B cell (primary cell): ENCODE measurements at regions not wholly inside any gene's neighbourhood (a gene's known extent, or its start where the extent isn't known, plus 50 kb on each side); places are given as distances from the start of the nearest gene placed in this dataset.

Source experiments
- ATAC-seq: fragments of 200-7000 bp; cut with Tn5 transposase; one replicate; pipeline ENCODE4 v1.10.0; 2021; ENCODE audit warnings: low read depth, mild to moderate bottlenecking, moderate number of reproducible peaks, moderate library complexity
- CTCF ChIA-PET: fragments of 350-600 bp; sonication (Branson Sonifier 250); formaldehyde crosslinking; loops from one replicate; lab custom pipeline; 2021; ENCODE audit warnings: antibody characterized with exemption, inconsistent platforms; lab: Charles Lee
- POLR2A ChIA-PET: fragments of 350-600 bp; sonication (Branson Sonifier 250); formaldehyde crosslinking; loops from one replicate; lab custom pipeline; 2021; ENCODE audit warnings: antibody characterized with exemption; lab: Charles Lee
- DNase-seq: peaks from one replicate; pipeline ENCODE4 v3.0.0; 2013
- H2AFZ ChIP-seq: 2 replicates; pipeline ENCODE4 v1.6.1; 2012; ENCODE audit warnings: mild to moderate bottlenecking, low read depth, low read length; ENCODE audit not compliant: insufficient read depth, poor library complexity, severe bottlenecking
- H3K27ac ChIP-seq, 2 donors: 1 replicate in 1 of 2; 2 replicates in 1 of 2; pipeline ENCODE4 v1.5.1; 2012 to 2013; ENCODE audit warnings: low read length in 2 of 2, mild to moderate bottlenecking in 2 of 2, moderate library complexity in 1 of 2
- H3K27me3 ChIP-seq, 4 experiments: fragments of 200-600 bp in 1 of 4; sonication (generic) in 1 of 4; replicated peaks in 1 of 4; 1 replicate in 2 of 4; 2 replicates in 2 of 4; pipeline versions ENCODE4 v1.6.1 to v1.7.0; 2013 to 2016; ENCODE audit warnings: low read length in 3 of 4, mild to moderate bottlenecking in 2 of 4, mixed read lengths in 1 of 4, moderate library complexity in 1 of 4; ENCODE audit not compliant: insufficient read depth in 4 of 4, control insufficient read depth in 3 of 4; ENCODE audit errors: control extremely low read depth in 1 of 4
- H3K36me3 ChIP-seq, 2 experiments: replicated peaks in 1 of 2; 1 replicate in 1 of 2; 2 replicates in 1 of 2; pipeline versions ENCODE4 v1.6.1 to v1.7.1; 2013; ENCODE audit warnings: low read length in 1 of 2; ENCODE audit not compliant: insufficient read depth in 2 of 2, control insufficient read depth in 1 of 2; ENCODE audit errors: control extremely low read depth in 1 of 2, extremely low read depth in 1 of 2
- H3K4me1 ChIP-seq, 2 donors: fragments of 200-600 bp in 1 of 2; sonication (generic) in 1 of 2; 1 replicate in 1 of 2; 2 replicates in 1 of 2; pipeline versions ENCODE4 v1.5.1 to v1.6.1; 2013 to 2017; ENCODE audit warnings: low read length in 2 of 2; ENCODE audit not compliant: control insufficient read depth in 2 of 2, insufficient read depth in 2 of 2
- H3K4me2 ChIP-seq: replicated peaks from 2 replicates; pipeline ENCODE3; 2012; ENCODE audit warnings: mild to moderate bottlenecking, low read depth, low read length; ENCODE audit not compliant: poor library complexity, severe bottlenecking
- H3K4me3 ChIP-seq, 5 experiments: fragments of 200-600 bp in 1 of 5; sonication (generic) in 1 of 5; 1 replicate in 3 of 5; 2 replicates in 2 of 5; pipeline versions ENCODE4 v1.5.1 to v1.7.0; 2011 to 2016; ENCODE audit warnings: low read length in 4 of 5, mild to moderate bottlenecking in 4 of 5, low read depth in 2 of 5, control low read depth in 1 of 5, moderate library complexity in 1 of 5; ENCODE audit not compliant: insufficient read depth in 1 of 5; ENCODE audit errors: control extremely low read depth in 1 of 5, extremely low read depth in 1 of 5
- H3K79me2 ChIP-seq: fragments of 200-600 bp; sonication (generic); one replicate; pipeline ENCODE4 v1.6.0; 2016; ENCODE audit warnings: low read length; ENCODE audit not compliant: control insufficient read depth, insufficient read depth
- H3K9ac ChIP-seq: fragments of 200-600 bp; sonication (generic); 2 replicates; pipeline ENCODE4 v1.6.1; 2017; ENCODE audit warnings: mild to moderate bottlenecking, low read length, moderate library complexity
- H3K9me3 ChIP-seq, 3 donors: one replicate each; pipeline versions ENCODE4 v1.6.1 to v1.7.1; 2013; ENCODE audit warnings: low read length in 2 of 3; ENCODE audit not compliant: control insufficient read depth in 2 of 3, insufficient read depth in 1 of 3; ENCODE audit errors: control extremely low read depth in 1 of 3
- H4K20me1 ChIP-seq: 2 replicates; pipeline ENCODE4 v1.6.0; 2012; ENCODE audit warnings: mild to moderate bottlenecking, low read length; ENCODE audit not compliant: insufficient read depth, control insufficient read depth, poor library complexity, severe bottlenecking
- H3K27ac Mint-ChIP-seq: one replicate; pipeline ENCODE4 v1.8.0; 2021; ENCODE audit warnings: mixed read lengths
- H3K27me3 Mint-ChIP-seq: one replicate; pipeline ENCODE4 v1.8.0; 2021; ENCODE audit warnings: mixed read lengths
- H3K4me1 Mint-ChIP-seq: one replicate; pipeline ENCODE4 v1.8.0; 2021; ENCODE audit warnings: mixed read lengths
- H3K4me3 Mint-ChIP-seq: one replicate; pipeline ENCODE4 v1.8.0; 2021; ENCODE audit warnings: mixed read lengths
- H3K9me3 Mint-ChIP-seq: one replicate; pipeline ENCODE4 v1.8.0; 2022; ENCODE audit warnings: mixed read lengths; ENCODE audit not compliant: insufficient read depth
- CTCF ChIP-seq: fragments of 200-600 bp; IDR thresholded peaks from one replicate; pipeline ENCODE4 v1.8.0; 2022; ENCODE audit warnings: antibody characterized with exemption, mild to moderate bottlenecking
- EZH2 ChIP-seq: IDR thresholded peaks from 2 replicates; pipeline ENCODE4 v1.6.1; 2012; ENCODE audit warnings: borderline replicate concordance, low read depth, mild to moderate bottlenecking, moderate library complexity, low read length; ENCODE audit not compliant: insufficient read depth, poor library complexity, severe bottlenecking
- WGBS: methylation state at CpG from one replicate; pipeline ENCODE4 v1.1.5; 2013; ENCODE audit warnings: missing lambda C conversion rate; ENCODE audit not compliant: insufficient coverage; 5-methylcytosine and 5-hydroxymethylcytosine counted together
- intact Hi-C: fragments of 100-400 bp; cut with micrococcal nuclease; formaldehyde crosslinking; loops from one replicate; pipeline ENCODE4 v1.10.0; 2022

GRCh38 chrX:147699061-147699460, 212.7 kb upstream of the FMR1 start:
- Histone ChIP-seq H3K9me3 (no peaks in the 10 kb centered on the region), H3K27ac (no peak overlapping the region), H3K79me2 (no peaks in the 10 kb centered on the region), H3K36me3 (no peaks in the 10 kb centered on the region), H3K4me2 (no peak overlapping the region), H3K4me1 (no peaks in the 10 kb centered on the region), H3K4me3 (no peak overlapping the region), H2AFZ (no peak overlapping the region), H4K20me1 (no peaks in the 10 kb centered on the region), H3K27me3 (no peaks in the 10 kb centered on the region), H3K9ac (no peak overlapping the region)
- TF ChIP-seq EZH2 (no peak), CTCF (no peak)
- no peak overlapping the region for H3K27ac Mint-ChIP-seq
- ATAC-seq (no peak), DNase-seq (no peak)
- no peaks in the 10 kb centered on the region for H3K27me3 Mint-ChIP-seq
- peaks cover 2% of the 10 kb centered on the region for H3K9me3 Mint-ChIP-seq
- CTCF ChIA-PET, result no interaction called here
- POLR2A ChIA-PET, result no interaction called here
- intact Hi-C loops, result no loop called here
- no peak overlapping the region for H3K4me3 Mint-ChIP-seq
- no CpG with 5 or more reads among the region's 2 CpGs for WGBS
- no peaks in the 10 kb centered on the region for H3K4me1 Mint-ChIP-seq

GRCh38 chrX:147710301-147710700, 201.4 kb upstream of the FMR1 start:
- H3K4me1 Mint-ChIP-seq, result no peaks in the 10 kb centered on the region
- DNase-seq (no peak), ATAC-seq (no peak)
- Histone ChIP-seq H2AFZ (no peak overlapping the region), H4K20me1 (no peaks in the 10 kb centered on the region), H3K4me2 (no peak overlapping the region), H3K4me3 (no peak overlapping the region), H3K27ac (no peak overlapping the region), H3K9ac (no peak overlapping the region), H3K9me3 (no peaks in the 10 kb centered on the region), H3K27me3 (no peaks in the 10 kb centered on the region), H3K4me1 (no peaks in the 10 kb centered on the region), H3K79me2 (no peaks in the 10 kb centered on the region), H3K36me3 (no peaks in the 10 kb centered on the region)
- H3K4me3 Mint-ChIP-seq, result no peak overlapping the region
- POLR2A ChIA-PET, result no interaction called here
- H3K27ac Mint-ChIP-seq, result no peak overlapping the region
- no CpG with 5 or more reads among the region's 2 CpGs for WGBS
- CTCF ChIA-PET, result no interaction called here
- H3K9me3 Mint-ChIP-seq, result no peaks in the 10 kb centered on the region
- H3K27me3 Mint-ChIP-seq, result no peaks in the 10 kb centered on the region
- intact Hi-C loops, result no loop called here
- TF ChIP-seq CTCF (no peak), EZH2 (no peak)
